GM12892 (cell line): ENCODE measurements at regions not wholly inside any gene's neighbourhood (a gene's known extent, or its start where the extent isn't known, plus 50 kb on each side); places are given as distances from the start of the nearest gene placed in this dataset.

Source experiments
- POLR2A ChIP-seq: IDR thresholded peaks from 2 replicates; pipeline ENCODE4 v1.6.1; 2011; ENCODE audit warnings: low read depth, low read length, control low read depth
- POLR2AphosphoS5 ChIP-seq: IDR thresholded peaks from 2 replicates; pipeline ENCODE4 v1.6.1; 2011; ENCODE audit warnings: low read depth, low read length, control low read depth
- TAF1 ChIP-seq: IDR thresholded peaks from 2 replicates; pipeline ENCODE4 v1.6.1; 2011; ENCODE audit warnings: low read depth, mild to moderate bottlenecking, control low read depth, low read length, borderline replicate concordance

GRCh38 chr5:58357121-58357520, 102.8 kb downstream of the PLK2 start:
- TF ChIP-seq POLR2AphosphoS5, result no peak
- no peak for TF ChIP-seq POLR2A
- TF ChIP-seq TAF1, result no peak
